WTC11 (cell line): ENCODE measurements at regions not wholly inside any gene's neighbourhood (a gene's known extent, or its start where the extent isn't known, plus 50 kb on each side); places are given as distances from the start of the nearest gene placed in this dataset.

ENCODE experiments used
- ATAC-seq: fragments of 200-7000 bp; cut with Tn5 transposase; 2 replicates; pipeline ENCODE4 v1.10.0; 2021; ENCODE audit warnings: mild to moderate bottlenecking, moderate library complexity
- CTCF ChIA-PET: fragments of 300-600 bp; sonication (Branson Sonifier 250); formaldehyde crosslinking; loops from one replicate; lab custom pipeline; 2021; ENCODE audit warnings: antibody characterized with exemption; lab: Charles Lee
- POLR2A ChIA-PET: fragments of 350-600 bp; sonication (Branson Sonifier 250); formaldehyde crosslinking; loops from one replicate; lab custom pipeline; 2021; ENCODE audit warnings: antibody characterized with exemption; lab: Charles Lee
- DNase-seq: peaks from one replicate; pipeline ENCODE4 v3.0.0; 2021; ENCODE audit warnings: low spot score
- H3K27ac Mint-ChIP-seq: 2 replicates; pipeline ENCODE4 v1.8.0; 2021; ENCODE audit warnings: mixed read lengths
- H3K27me3 Mint-ChIP-seq: 2 replicates; pipeline ENCODE4 v1.8.0; 2021; ENCODE audit warnings: low read depth, mild to moderate bottlenecking, moderate library complexity, mixed read lengths
- H3K36me3 Mint-ChIP-seq: 2 replicates; pipeline ENCODE4 v1.8.0; 2021; ENCODE audit warnings: mixed read lengths
- H3K4me1 Mint-ChIP-seq: 2 replicates; pipeline ENCODE4 v1.8.0; 2022; ENCODE audit warnings: mixed read lengths
- H3K4me3 Mint-ChIP-seq: 2 replicates; pipeline ENCODE4 v1.8.0; 2021; ENCODE audit warnings: mild to moderate bottlenecking, moderate library complexity, mixed read lengths
- H3K9me3 Mint-ChIP-seq: 2 replicates; pipeline ENCODE4 v1.8.0; 2021; ENCODE audit warnings: mixed read lengths
- CBFB ChIP-seq: sonication (generic); formaldehyde crosslinking; IDR thresholded peaks from 2 replicates; pipeline ENCODE4 v1.8.1; 2022; ENCODE audit warnings: mild to moderate bottlenecking, low read depth, missing genetic modification reagents
- ERG ChIP-seq: fragments of 250-450 bp; sonication (Bioruptor Pico); IDR thresholded peaks from 2 replicates; pipeline ENCODE4 v1.8.0; 2021; ENCODE audit warnings: mild to moderate bottlenecking
- FOXK1 ChIP-seq: sonication (generic); formaldehyde crosslinking; IDR thresholded peaks from 2 replicates; pipeline ENCODE4 v1.8.0; 2022; ENCODE audit warnings: mild to moderate bottlenecking, moderate library complexity, missing genetic modification reagents
- KAT7 ChIP-seq: sonication (generic); formaldehyde crosslinking; IDR thresholded peaks from 2 replicates; pipeline ENCODE4 v1.8.1; 2023; ENCODE audit warnings: missing genetic modification reagents, mild to moderate bottlenecking, borderline replicate concordance
- NR2C2 ChIP-seq: sonication (generic); formaldehyde crosslinking; IDR thresholded peaks from 2 replicates; pipeline ENCODE4 v1.8.0; 2022; ENCODE audit warnings: mild to moderate bottlenecking, missing genetic modification reagents
- NR3C1 ChIP-seq: sonication (generic); formaldehyde crosslinking; conservative IDR thresholded peaks from 2 replicates; pipeline ENCODE4 v1.8.1; 2023; ENCODE audit warnings: low read depth, mild to moderate bottlenecking, missing genetic modification reagents
- TEAD4 ChIP-seq: sonication (generic); formaldehyde crosslinking; IDR thresholded peaks from 2 replicates; pipeline ENCODE4 v1.8.0; 2022; ENCODE audit warnings: mild to moderate bottlenecking, missing genetic modification reagents
- USF2 ChIP-seq: sonication (generic); formaldehyde crosslinking; IDR thresholded peaks from 2 replicates; pipeline ENCODE4 v1.8.1; 2023; ENCODE audit warnings: mild to moderate bottlenecking, missing genetic modification reagents, moderate library complexity
- ZNF532 ChIP-seq: fragments of 250-450 bp; sonication (Bioruptor Pico); IDR thresholded peaks from 2 replicates; pipeline ENCODE4 v1.9.0; 2021; ENCODE audit warnings: mild to moderate bottlenecking, borderline replicate concordance
- ZSCAN18 ChIP-seq: fragments of 250-450 bp; sonication (Bioruptor Pico); IDR thresholded peaks from 2 replicates; pipeline ENCODE4 v2.1.2; 2022; ENCODE audit warnings: mild to moderate bottlenecking, moderate library complexity
- TF ChIP-seq, protein P1 (sequence below): fragments of 250-450 bp; sonication (Bioruptor Pico); IDR thresholded peaks from 2 replicates; pipeline ENCODE4 v1.9.0; 2021; ENCODE audit warnings: mild to moderate bottlenecking
- TF ChIP-seq, protein P2 (sequence below): sonication (generic); formaldehyde crosslinking; IDR thresholded peaks from 2 replicates; pipeline ENCODE4 v1.8.0; 2023; ENCODE audit warnings: mild to moderate bottlenecking, missing genetic modification reagents
- TF ChIP-seq, protein P3 (sequence below): sonication (generic); formaldehyde crosslinking; IDR thresholded peaks from 2 replicates; pipeline ENCODE4 v1.8.1; 2022; ENCODE audit warnings: low read depth, missing genetic modification reagents, borderline replicate concordance
- TF ChIP-seq, protein P4 (sequence below): sonication (generic); formaldehyde crosslinking; IDR thresholded peaks from 2 replicates; pipeline ENCODE4 v1.8.1; 2023; ENCODE audit warnings: mild to moderate bottlenecking, missing genetic modification reagents

DNA sequence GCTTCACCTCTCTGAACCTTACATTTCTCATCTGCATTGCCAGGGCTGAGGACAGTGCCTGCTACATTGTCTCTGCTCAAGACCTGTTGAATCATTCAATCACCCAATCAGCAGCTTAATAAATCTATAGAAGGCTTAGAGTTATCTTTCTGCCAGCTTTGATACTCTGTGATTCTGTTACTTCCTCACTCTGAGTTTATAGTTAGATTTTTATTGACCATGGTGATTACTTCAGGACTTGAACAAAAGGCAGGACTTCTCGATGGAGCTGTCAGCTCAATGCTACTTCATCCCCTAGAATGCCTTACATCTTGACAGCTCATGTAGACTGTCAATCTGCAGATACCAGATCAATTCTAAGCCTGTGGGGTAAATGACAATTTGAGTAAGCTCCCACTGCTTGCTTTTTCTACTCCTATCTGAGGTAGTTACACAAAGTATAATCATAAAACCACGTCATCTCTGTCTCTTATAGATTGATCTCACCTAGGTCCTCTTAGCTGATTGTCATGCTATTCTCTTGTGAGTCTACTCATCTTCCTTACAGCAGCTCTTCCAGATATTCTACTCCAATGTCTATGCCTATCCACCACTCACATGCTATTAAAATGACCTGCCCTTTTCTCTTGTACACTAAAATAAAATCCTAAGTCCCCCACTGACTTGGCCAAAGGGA lies 318.3 kb upstream of the CA10 start:
- H3K9me3 Mint-ChIP-seq = peaks cover 71% of the 10 kb centered on the region
- CTCF ChIA-PET = no interaction called here
- no peak for ATAC-seq
- TF ChIP-seq NR3C1 (CRISPR knock-in tag) = no peak
- TF ChIP-seq, protein P1, sequence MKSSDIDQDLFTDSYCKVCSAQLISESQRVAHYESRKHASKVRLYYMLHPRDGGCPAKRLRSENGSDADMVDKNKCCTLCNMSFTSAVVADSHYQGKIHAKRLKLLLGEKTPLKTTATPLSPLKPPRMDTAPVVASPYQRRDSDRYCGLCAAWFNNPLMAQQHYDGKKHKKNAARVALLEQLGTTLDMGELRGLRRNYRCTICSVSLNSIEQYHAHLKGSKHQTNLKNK (CRISPR knock-in tag) = no peak
- TF ChIP-seq NR2C2 (CRISPR knock-in tag) = no peak
- no peak for TF ChIP-seq USF2 (CRISPR knock-in tag)
- no peak for TF ChIP-seq TEAD4 (CRISPR knock-in tag)
- no peak for TF ChIP-seq CBFB (CRISPR knock-in tag)
- no peak for TF ChIP-seq ZSCAN18 (CRISPR knock-in tag)
- TF ChIP-seq FOXK1 (CRISPR knock-in tag) = no peak
- no peak for TF ChIP-seq ZNF532 (CRISPR knock-in tag)
- TF ChIP-seq, all 79 proteins: peak for 0
- H3K4me3 Mint-ChIP-seq = no peak overlapping the region
- POLR2A ChIA-PET = no interaction called here
- H3K27ac Mint-ChIP-seq = no peak overlapping the region
- no peaks in the 10 kb centered on the region for H3K4me1 Mint-ChIP-seq
- peaks cover 36% of the 10 kb centered on the region for H3K36me3 Mint-ChIP-seq
- DNase-seq = no peak
- no peaks in the 10 kb centered on the region; the same call in 1 of the 2 replicates for H3K27me3 Mint-ChIP-seq

GRCh38 chr17:52470553-52470952 lies 312.0 kb upstream of the CA10 start:
- H3K27ac Mint-ChIP-seq = no peak overlapping the region
- H3K9me3 Mint-ChIP-seq = peaks cover 77% of the 10 kb centered on the region
- TF ChIP-seq, protein P2, sequence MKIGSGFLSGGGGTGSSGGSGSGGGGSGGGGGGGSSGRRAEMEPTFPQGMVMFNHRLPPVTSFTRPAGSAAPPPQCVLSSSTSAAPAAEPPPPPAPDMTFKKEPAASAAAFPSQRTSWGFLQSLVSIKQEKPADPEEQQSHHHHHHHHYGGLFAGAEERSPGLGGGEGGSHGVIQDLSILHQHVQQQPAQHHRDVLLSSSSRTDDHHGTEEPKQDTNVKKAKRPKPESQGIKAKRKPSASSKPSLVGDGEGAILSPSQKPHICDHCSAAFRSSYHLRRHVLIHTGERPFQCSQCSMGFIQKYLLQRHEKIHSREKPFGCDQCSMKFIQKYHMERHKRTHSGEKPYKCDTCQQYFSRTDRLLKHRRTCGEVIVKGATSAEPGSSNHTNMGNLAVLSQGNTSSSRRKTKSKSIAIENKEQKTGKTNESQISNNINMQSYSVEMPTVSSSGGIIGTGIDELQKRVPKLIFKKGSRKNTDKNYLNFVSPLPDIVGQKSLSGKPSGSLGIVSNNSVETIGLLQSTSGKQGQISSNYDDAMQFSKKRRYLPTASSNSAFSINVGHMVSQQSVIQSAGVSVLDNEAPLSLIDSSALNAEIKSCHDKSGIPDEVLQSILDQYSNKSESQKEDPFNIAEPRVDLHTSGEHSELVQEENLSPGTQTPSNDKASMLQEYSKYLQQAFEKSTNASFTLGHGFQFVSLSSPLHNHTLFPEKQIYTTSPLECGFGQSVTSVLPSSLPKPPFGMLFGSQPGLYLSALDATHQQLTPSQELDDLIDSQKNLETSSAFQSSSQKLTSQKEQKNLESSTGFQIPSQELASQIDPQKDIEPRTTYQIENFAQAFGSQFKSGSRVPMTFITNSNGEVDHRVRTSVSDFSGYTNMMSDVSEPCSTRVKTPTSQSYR (CRISPR knock-in tag) = no peak
- TF ChIP-seq ZSCAN18 (CRISPR knock-in tag) = no peak
- TF ChIP-seq, protein P3, sequence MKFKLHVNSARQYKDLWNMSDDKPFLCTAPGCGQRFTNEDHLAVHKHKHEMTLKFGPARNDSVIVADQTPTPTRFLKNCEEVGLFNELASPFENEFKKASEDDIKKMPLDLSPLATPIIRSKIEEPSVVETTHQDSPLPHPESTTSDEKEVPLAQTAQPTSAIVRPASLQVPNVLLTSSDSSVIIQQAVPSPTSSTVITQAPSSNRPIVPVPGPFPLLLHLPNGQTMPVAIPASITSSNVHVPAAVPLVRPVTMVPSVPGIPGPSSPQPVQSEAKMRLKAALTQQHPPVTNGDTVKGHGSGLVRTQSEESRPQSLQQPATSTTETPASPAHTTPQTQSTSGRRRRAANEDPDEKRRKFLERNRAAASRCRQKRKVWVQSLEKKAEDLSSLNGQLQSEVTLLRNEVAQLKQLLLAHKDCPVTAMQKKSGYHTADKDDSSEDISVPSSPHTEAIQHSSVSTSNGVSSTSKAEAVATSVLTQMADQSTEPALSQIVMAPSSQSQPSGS (CRISPR knock-in tag) = no peak
- TF ChIP-seq ERG (CRISPR knock-in tag) = no peak
- TF ChIP-seq, protein P4, sequence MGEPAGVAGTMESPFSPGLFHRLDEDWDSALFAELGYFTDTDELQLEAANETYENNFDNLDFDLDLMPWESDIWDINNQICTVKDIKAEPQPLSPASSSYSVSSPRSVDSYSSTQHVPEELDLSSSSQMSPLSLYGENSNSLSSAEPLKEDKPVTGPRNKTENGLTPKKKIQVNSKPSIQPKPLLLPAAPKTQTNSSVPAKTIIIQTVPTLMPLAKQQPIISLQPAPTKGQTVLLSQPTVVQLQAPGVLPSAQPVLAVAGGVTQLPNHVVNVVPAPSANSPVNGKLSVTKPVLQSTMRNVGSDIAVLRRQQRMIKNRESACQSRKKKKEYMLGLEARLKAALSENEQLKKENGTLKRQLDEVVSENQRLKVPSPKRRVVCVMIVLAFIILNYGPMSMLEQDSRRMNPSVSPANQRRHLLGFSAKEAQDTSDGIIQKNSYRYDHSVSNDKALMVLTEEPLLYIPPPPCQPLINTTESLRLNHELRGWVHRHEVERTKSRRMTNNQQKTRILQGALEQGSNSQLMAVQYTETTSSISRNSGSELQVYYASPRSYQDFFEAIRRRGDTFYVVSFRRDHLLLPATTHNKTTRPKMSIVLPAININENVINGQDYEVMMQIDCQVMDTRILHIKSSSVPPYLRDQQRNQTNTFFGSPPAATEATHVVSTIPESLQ (CRISPR knock-in tag) = no peak
- no peak for TF ChIP-seq KAT7 (CRISPR knock-in tag)
- DNase-seq = no peak
- peaks cover 42% of the 10 kb centered on the region for H3K36me3 Mint-ChIP-seq
- H3K27me3 Mint-ChIP-seq = no peaks in the 10 kb centered on the region
- CTCF ChIA-PET = no interaction called here
- ATAC-seq = no peak
- POLR2A ChIA-PET = no interaction called here
- no peak overlapping the region for H3K4me3 Mint-ChIP-seq
- H3K4me1 Mint-ChIP-seq = no peaks in the 10 kb centered on the region
